GM18858 (cell line): ENCODE measurements at regions not wholly inside any gene's neighbourhood (a gene's known extent, or its start where the extent isn't known, plus 50 kb on each side); places are given as distances from the start of the nearest gene placed in this dataset.
"Not testable (repeated sequence)": the region's sequence is repeated elsewhere in the genome, so short reads cannot be mapped to it uniquely, and the experiment has no call there.

Experiments
- ATAC-seq: cut with Tn5 transposase; IDR thresholded peaks from one replicate; pipeline ENCODE4 v1.9.1; 2021; ENCODE audit not compliant: unreplicated experiment

GRCh38 chr5:99765011-99765410, 770.2 kb upstream of the FAM174A start:
- ATAC-seq, result no peak

GRCh38 chr5:99763021-99763774, 772.0 kb upstream of the FAM174A start:
- no peak for ATAC-seq

GRCh38 chr5:99747342-99747741, 787.8 kb upstream of the FAM174A start:
- no peak for ATAC-seq

GRCh38 chr5:99733146-99733545, 802.0 kb upstream of the FAM174A start:
- not testable (repeated sequence) for ATAC-seq

- ATAC-seq, result not testable (repeated sequence)
Observed at GRCh38 chr5:99730653-99731052, 801.8 kb upstream of the CHD1 start.

GRCh38 chr5:99724732-99725290, 796.0 kb upstream of the CHD1 start:
- ATAC-seq, result no peak

- no peak for ATAC-seq
Observed at GRCh38 chr5:99721506-99721905, 792.7 kb upstream of the CHD1 start.

GRCh38 chr5:99715921-99716320, 787.1 kb upstream of the CHD1 start:
- no peak for ATAC-seq

GRCh38 chr5:99706160-99706559, 777.4 kb upstream of the CHD1 start:
- ATAC-seq, result no peak

- no peak for ATAC-seq
Observed at GRCh38 chr5:99702565-99702964, 773.8 kb upstream of the CHD1 start.

GRCh38 chr5:99694884-99695283, 766.1 kb upstream of the CHD1 start:
- no peak for ATAC-seq

- no peak for ATAC-seq
Observed at GRCh38 chr5:99686538-99686937, 757.7 kb upstream of the CHD1 start.

GRCh38 chr5:99675974-99676373, 747.2 kb upstream of the CHD1 start:
- no peak for ATAC-seq

GRCh38 chr5:99674101-99674500, 745.3 kb upstream of the CHD1 start:
- no peak for ATAC-seq

- ATAC-seq, result no peak
Observed at GRCh38 chr5:99664972-99665371, 736.2 kb upstream of the CHD1 start.

GRCh38 chr5:99651298-99651697, 722.5 kb upstream of the CHD1 start:
- ATAC-seq, result no peak

- ATAC-seq, result no peak
Observed at GRCh38 chr5:99646011-99646647, 717.3 kb upstream of the CHD1 start.

- ATAC-seq, result no peak
Observed at GRCh38 chr5:99644822-99645221, 716.0 kb upstream of the CHD1 start.

- ATAC-seq, result no peak
Observed at GRCh38 chr5:99640646-99641045, 711.8 kb upstream of the CHD1 start.

- no peak for ATAC-seq
Observed at GRCh38 chr5:99639905-99640304, 711.1 kb upstream of the CHD1 start.

- ATAC-seq, result no peak
Observed at GRCh38 chr5:99636663-99637062, 707.9 kb upstream of the CHD1 start.
